ENCODE measurements at regions not wholly inside any gene's neighbourhood (a gene's known extent, or its start where the extent isn't known, plus 50 kb on each side); places are given as distances from the start of the nearest gene placed in this dataset.

- TF ChIP-seq, protein P1, sequence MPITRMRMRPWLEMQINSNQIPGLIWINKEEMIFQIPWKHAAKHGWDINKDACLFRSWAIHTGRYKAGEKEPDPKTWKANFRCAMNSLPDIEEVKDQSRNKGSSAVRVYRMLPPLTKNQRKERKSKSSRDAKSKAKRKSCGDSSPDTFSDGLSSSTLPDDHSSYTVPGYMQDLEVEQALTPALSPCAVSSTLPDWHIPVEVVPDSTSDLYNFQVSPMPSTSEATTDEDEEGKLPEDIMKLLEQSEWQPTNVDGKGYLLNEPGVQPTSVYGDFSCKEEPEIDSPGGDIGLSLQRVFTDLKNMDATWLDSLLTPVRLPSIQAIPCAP (CRISPR knock-in tag; IDR thresholded peaks at IDR 0.05), result no peak
- no peak for TF ChIP-seq PRRX2 (CRISPR knock-in tag; IDR thresholded peaks at IDR 0.05)
Observed at GRCh38 chr12:111088409-111088808, 168.0 kb upstream of the MYL2 start (continued).

- TF ChIP-seq, protein P2, sequence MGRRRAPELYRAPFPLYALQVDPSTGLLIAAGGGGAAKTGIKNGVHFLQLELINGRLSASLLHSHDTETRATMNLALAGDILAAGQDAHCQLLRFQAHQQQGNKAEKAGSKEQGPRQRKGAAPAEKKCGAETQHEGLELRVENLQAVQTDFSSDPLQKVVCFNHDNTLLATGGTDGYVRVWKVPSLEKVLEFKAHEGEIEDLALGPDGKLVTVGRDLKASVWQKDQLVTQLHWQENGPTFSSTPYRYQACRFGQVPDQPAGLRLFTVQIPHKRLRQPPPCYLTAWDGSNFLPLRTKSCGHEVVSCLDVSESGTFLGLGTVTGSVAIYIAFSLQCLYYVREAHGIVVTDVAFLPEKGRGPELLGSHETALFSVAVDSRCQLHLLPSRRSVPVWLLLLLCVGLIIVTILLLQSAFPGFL (CRISPR knock-in tag; IDR thresholded peaks at IDR 0.05; ENCODE audit: borderline replicate concordance), result no peak
- Mint-ChIP-seq H3K27ac (no peak overlapping the region), H3K9me3 (peaks cover 5% of the 10 kb centered on the region), H3K4me1 (peaks cover 21% of the 10 kb centered on the region), H3K36me3 (peaks cover 3% of the 10 kb centered on the region; the same call in 1 of the 2 replicates), H3K4me3 (no peak overlapping the region), H3K27me3 (ENCODE audit: low read depth) (no peaks in the 10 kb centered on the region)
- CTCF ChIA-PET, result interaction anchor here (0.6 kb wide), 1 partner anchor 83 kb away, joined by 3 read pairs; no protein-coding TSS in a partner anchor
- DNase-seq (ENCODE audit: low spot score) (no peak), ATAC-seq (no peak)
- POLR2A ChIA-PET, result no interaction called here
Observed at GRCh38 chr12:111086947-111087700, 166.7 kb upstream of the MYL2 start.

GRCh38 chr12:111085096-111085495 is 164.7 kb upstream of the MYL2 start:
- Mint-ChIP-seq H3K36me3 (peaks cover 3% of the 10 kb centered on the region; the same call in 1 of the 2 replicates), H3K27me3 (ENCODE audit: low read depth) (no peaks in the 10 kb centered on the region), H3K4me3 (no peak overlapping the region), H3K27ac (no peak overlapping the region), H3K4me1 (peaks cover 21% of the 10 kb centered on the region), H3K9me3 (peaks cover 5% of the 10 kb centered on the region)
- POLR2A ChIA-PET, result interaction anchor here (0.5 kb wide), 1 partner anchor 21 kb away, joined by 4 read pairs; no protein-coding TSS in a partner anchor
- CTCF ChIA-PET, result interaction anchor here (1.4 kb wide), 1 partner anchor 11 kb away, joined by 4 read pairs; no protein-coding TSS in a partner anchor
- ATAC-seq (peak; percentile 53), DNase-seq (ENCODE audit: low spot score) (no peak)
- TF ChIP-seq E2F1 (CRISPR knock-in tag; IDR thresholded peaks at IDR 0.05), result no peak
- TF ChIP-seq CREM (CRISPR knock-in tag; IDR thresholded peaks at IDR 0.05), result no peak
- TF ChIP-seq, protein P3, sequence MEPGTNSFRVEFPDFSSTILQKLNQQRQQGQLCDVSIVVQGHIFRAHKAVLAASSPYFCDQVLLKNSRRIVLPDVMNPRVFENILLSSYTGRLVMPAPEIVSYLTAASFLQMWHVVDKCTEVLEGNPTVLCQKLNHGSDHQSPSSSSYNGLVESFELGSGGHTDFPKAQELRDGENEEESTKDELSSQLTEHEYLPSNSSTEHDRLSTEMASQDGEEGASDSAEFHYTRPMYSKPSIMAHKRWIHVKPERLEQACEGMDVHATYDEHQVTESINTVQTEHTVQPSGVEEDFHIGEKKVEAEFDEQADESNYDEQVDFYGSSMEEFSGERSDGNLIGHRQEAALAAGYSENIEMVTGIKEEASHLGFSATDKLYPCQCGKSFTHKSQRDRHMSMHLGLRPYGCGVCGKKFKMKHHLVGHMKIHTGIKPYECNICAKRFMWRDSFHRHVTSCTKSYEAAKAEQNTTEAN (CRISPR knock-in tag; IDR thresholded peaks at IDR 0.05), result no peak
- no peak for TF ChIP-seq HMGA2 (CRISPR knock-in tag; IDR thresholded peaks at IDR 0.05)
- no peak for TF ChIP-seq ZNF671 (CRISPR knock-in tag; IDR thresholded peaks at IDR 0.05)
- TF ChIP-seq TCF7 (CRISPR knock-in tag; IDR thresholded peaks at IDR 0.05; ENCODE audit: low read depth), result no peak
- TF ChIP-seq, protein P4, sequence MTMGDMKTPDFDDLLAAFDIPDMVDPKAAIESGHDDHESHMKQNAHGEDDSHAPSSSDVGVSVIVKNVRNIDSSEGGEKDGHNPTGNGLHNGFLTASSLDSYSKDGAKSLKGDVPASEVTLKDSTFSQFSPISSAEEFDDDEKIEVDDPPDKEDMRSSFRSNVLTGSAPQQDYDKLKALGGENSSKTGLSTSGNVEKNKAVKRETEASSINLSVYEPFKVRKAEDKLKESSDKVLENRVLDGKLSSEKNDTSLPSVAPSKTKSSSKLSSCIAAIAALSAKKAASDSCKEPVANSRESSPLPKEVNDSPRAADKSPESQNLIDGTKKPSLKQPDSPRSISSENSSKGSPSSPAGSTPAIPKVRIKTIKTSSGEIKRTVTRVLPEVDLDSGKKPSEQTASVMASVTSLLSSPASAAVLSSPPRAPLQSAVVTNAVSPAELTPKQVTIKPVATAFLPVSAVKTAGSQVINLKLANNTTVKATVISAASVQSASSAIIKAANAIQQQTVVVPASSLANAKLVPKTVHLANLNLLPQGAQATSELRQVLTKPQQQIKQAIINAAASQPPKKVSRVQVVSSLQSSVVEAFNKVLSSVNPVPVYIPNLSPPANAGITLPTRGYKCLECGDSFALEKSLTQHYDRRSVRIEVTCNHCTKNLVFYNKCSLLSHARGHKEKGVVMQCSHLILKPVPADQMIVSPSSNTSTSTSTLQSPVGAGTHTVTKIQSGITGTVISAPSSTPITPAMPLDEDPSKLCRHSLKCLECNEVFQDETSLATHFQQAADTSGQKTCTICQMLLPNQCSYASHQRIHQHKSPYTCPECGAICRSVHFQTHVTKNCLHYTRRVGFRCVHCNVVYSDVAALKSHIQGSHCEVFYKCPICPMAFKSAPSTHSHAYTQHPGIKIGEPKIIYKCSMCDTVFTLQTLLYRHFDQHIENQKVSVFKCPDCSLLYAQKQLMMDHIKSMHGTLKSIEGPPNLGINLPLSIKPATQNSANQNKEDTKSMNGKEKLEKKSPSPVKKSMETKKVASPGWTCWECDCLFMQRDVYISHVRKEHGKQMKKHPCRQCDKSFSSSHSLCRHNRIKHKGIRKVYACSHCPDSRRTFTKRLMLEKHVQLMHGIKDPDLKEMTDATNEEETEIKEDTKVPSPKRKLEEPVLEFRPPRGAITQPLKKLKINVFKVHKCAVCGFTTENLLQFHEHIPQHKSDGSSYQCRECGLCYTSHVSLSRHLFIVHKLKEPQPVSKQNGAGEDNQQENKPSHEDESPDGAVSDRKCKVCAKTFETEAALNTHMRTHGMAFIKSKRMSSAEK (CRISPR knock-in tag; IDR thresholded peaks at IDR 0.05; ENCODE audit: borderline replicate concordance), result no peak
- no peak for TF ChIP-seq NR3C1 (CRISPR knock-in tag; conservative IDR thresholded peaks at IDR 0.05; ENCODE audit: low read depth)
- TF ChIP-seq ZNF232 (CRISPR knock-in tag; IDR thresholded peaks at IDR 0.05), result no peak
- no peak for TF ChIP-seq NFATC4 (CRISPR knock-in tag; IDR thresholded peaks at IDR 0.05)
- TF ChIP-seq GTF2I (CRISPR knock-in tag; conservative IDR thresholded peaks at IDR 0.05), result no peak
- no peak for TF ChIP-seq ZNF512 (CRISPR knock-in tag; IDR thresholded peaks at IDR 0.05; ENCODE audit: borderline replicate concordance)
- TF ChIP-seq, protein P5, sequence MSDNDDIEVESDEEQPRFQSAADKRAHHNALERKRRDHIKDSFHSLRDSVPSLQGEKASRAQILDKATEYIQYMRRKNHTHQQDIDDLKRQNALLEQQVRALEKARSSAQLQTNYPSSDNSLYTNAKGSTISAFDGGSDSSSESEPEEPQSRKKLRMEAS (CRISPR knock-in tag; IDR thresholded peaks at IDR 0.05), result no peak
- no peak for TF ChIP-seq RELA (CRISPR knock-in tag; IDR thresholded peaks at IDR 0.05; ENCODE audit: borderline replicate concordance)
- TF ChIP-seq NR2C2 (CRISPR knock-in tag; IDR thresholded peaks at IDR 0.05), result no peak
- TF ChIP-seq, protein P2 (CRISPR knock-in tag; IDR thresholded peaks at IDR 0.05; ENCODE audit: borderline replicate concordance), result no peak
